HG03135 (cell line): ENCODE measurements at regions not wholly inside any gene's neighbourhood (a gene's known extent, or its start where the extent isn't known, plus 50 kb on each side); places are given as distances from the start of the nearest gene placed in this dataset.

ENCODE experiments used
- ATAC-seq: cut with Tn5 transposase; IDR thresholded peaks from one replicate; pipeline ENCODE4 v1.9.1; 2021; ENCODE audit warnings: mild to moderate bottlenecking, moderate library complexity; ENCODE audit not compliant: unreplicated experiment

- ATAC-seq, result no peak
Measured at GRCh38 chr6:113317891-113318574, 539.1 kb upstream of the MARCKS start.

GRCh38 chr6:113318575-113318917 is 538.6 kb upstream of the MARCKS start:
- no peak for ATAC-seq

GRCh38 chr6:113320653-113321052 is 536.5 kb upstream of the MARCKS start:
- ATAC-seq, result no peak

- ATAC-seq, result no peak
Measured at GRCh38 chr6:113326781-113327180, 530.4 kb upstream of the MARCKS start.

- no peak for ATAC-seq
Measured at GRCh38 chr6:113328886-113329381, 528.2 kb upstream of the MARCKS start.

- ATAC-seq, result no peak
Measured at GRCh38 chr6:113329942-113330635, 527.1 kb upstream of the MARCKS start.

GRCh38 chr6:113330636-113330946 is 526.6 kb upstream of the MARCKS start:
- ATAC-seq, result no peak

- ATAC-seq, result no peak
Measured at GRCh38 chr6:113331021-113331420, 526.1 kb upstream of the MARCKS start.

- no peak for ATAC-seq
Measured at GRCh38 chr6:113338644-113339043, 518.5 kb upstream of the MARCKS start.

- ATAC-seq, result no peak
Measured at GRCh38 chr6:113339209-113339608, 517.9 kb upstream of the MARCKS start.

GRCh38 chr6:113340371-113340770 is 516.8 kb upstream of the MARCKS start:
- no peak for ATAC-seq

GRCh38 chr6:113343940-113344339 is 513.2 kb upstream of the MARCKS start:
- ATAC-seq, result no peak

- ATAC-seq, result no peak
Measured at GRCh38 chr6:113344969-113345368, 512.2 kb upstream of the MARCKS start.

GRCh38 chr6:113347436-113347835 is 509.7 kb upstream of the MARCKS start:
- no peak for ATAC-seq

- no peak for ATAC-seq
Measured at GRCh38 chr6:113350461-113350860, 506.7 kb upstream of the MARCKS start.

GRCh38 chr6:113351173-113351834 is 505.8 kb upstream of the MARCKS start:
- ATAC-seq, result no peak

GRCh38 chr6:113352029-113352801 is 504.9 kb upstream of the MARCKS start:
- no peak for ATAC-seq

GRCh38 chr6:113352831-113353230 is 504.3 kb upstream of the MARCKS start:
- no peak for ATAC-seq

GRCh38 chr6:113353392-113353791 is 503.8 kb upstream of the MARCKS start:
- ATAC-seq, result no peak

GRCh38 chr6:113354204-113354895 is 502.8 kb upstream of the MARCKS start:
- no peak for ATAC-seq

- ATAC-seq, result no peak
Measured at GRCh38 chr6:113356139-113356538, 501.0 kb upstream of the MARCKS start.
